ENCODE measurements at regions not wholly inside any gene's neighbourhood (a gene's known extent, or its start where the extent isn't known, plus 50 kb on each side); places are given as distances from the start of the nearest gene placed in this dataset.

- Histone ChIP-seq H3K4me3 (no peak overlapping the region), H3K36me3 (no peaks in the 10 kb centered on the region), H3K27me3 (no peaks in the 10 kb centered on the region; the same call in 1 of the 2 replicates)
Measured at GRCh38 chr3:180820400-180820799, 92.1 kb upstream of the FXR1 start.

GRCh38 chr3:180825964-180826363 lies 86.5 kb upstream of the FXR1 start:
- Histone ChIP-seq H3K36me3 (no peaks in the 10 kb centered on the region), H3K27me3 (no peaks in the 10 kb centered on the region), H3K4me3 (no peak overlapping the region), H3K9me3 (no peaks in the 10 kb centered on the region)
- DNase-seq: no peak

More at GRCh38 chr3:180820400-180820799, 92.1 kb upstream of the FXR1 start:
- H3K9me3 ChIP-seq: no peaks in the 10 kb centered on the region
- DNase-seq: no peak

DNA sequence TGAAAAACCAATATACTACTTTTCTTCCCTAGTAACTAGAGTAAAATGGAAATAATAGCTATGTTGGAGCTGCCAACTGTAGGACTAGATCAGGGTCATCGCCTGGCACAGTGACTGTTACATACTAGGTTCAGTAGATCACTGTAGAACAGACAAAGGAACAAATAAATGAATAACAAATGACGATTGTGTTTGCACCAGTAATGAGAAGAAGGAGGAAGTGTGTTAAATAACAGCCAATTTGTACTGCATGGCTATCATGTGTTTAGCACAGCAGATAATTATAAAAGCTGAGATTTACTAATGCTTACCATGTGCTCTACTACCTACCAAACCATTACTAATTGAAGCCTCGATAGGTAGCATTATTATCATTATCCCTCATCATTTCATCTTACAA lies 85.3 kb upstream of the FXR1 start:
- H3K36me3 ChIP-seq: no peaks in the 10 kb centered on the region
- no peak for DNase-seq
- no peaks in the 10 kb centered on the region for H3K27me3 ChIP-seq
- no peaks in the 10 kb centered on the region for H3K9me3 ChIP-seq
- no peak overlapping the region for H3K4me3 ChIP-seq

GRCh38 chr3:180828001-180828720 lies 84.3 kb upstream of the FXR1 start:
- no peak for DNase-seq

GRCh38 chr3:180828723-180829408 lies 83.6 kb upstream of the FXR1 start:
- Histone ChIP-seq H3K27me3 (no peaks in the 10 kb centered on the region), H3K36me3 (no peaks in the 10 kb centered on the region), H3K9me3 (no peaks in the 10 kb centered on the region), H3K4me3 (no peak overlapping the region)
- DNase-seq: no peak

More at GRCh38 chr3:180828001-180828720, 84.3 kb upstream of the FXR1 start:
- H3K9me3 ChIP-seq: no peaks in the 10 kb centered on the region
- no peaks in the 10 kb centered on the region for H3K27me3 ChIP-seq
- H3K36me3 ChIP-seq: no peaks in the 10 kb centered on the region
- no peak overlapping the region for H3K4me3 ChIP-seq

- Histone ChIP-seq H3K36me3 (no peaks in the 10 kb centered on the region), H3K9me3 (no peaks in the 10 kb centered on the region), H3K27me3 (no peaks in the 10 kb centered on the region), H3K4me3 (no peak overlapping the region)
- DNase-seq: no peak
Measured at GRCh38 chr3:180829409-180830405, 82.8 kb upstream of the FXR1 start.

- H3K9me3 ChIP-seq: no peaks in the 10 kb centered on the region
- no peak overlapping the region for H3K4me3 ChIP-seq
- H3K27me3 ChIP-seq: no peaks in the 10 kb centered on the region
- H3K36me3 ChIP-seq: no peaks in the 10 kb centered on the region
- DNase-seq: no peak
Measured at GRCh38 chr3:180835501-180835900, 77.0 kb upstream of the FXR1 start.

DNA sequence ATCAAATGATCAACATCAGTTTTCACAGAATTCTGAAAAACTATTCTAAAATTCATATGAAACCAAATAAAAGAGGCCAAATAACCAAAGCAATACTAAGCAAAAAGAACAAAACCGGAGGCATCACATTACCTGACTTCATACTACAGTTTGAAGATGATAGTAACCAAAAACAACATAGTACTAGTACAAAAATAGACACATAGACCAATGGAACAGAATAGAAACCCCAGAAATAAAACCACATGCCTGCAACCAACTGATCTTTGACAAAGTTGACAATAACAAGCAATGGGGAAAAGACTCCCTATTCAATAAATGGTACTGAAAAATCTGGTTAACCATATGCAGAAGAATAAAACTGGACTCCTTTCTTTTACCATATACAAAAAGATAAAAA lies 75.7 kb upstream of the FXR1 start:
- H3K36me3 ChIP-seq: no peaks in the 10 kb centered on the region
- no peaks in the 10 kb centered on the region for H3K27me3 ChIP-seq
- no peaks in the 10 kb centered on the region for H3K9me3 ChIP-seq
- DNase-seq: no peak
- no peak overlapping the region for H3K4me3 ChIP-seq

DNA sequence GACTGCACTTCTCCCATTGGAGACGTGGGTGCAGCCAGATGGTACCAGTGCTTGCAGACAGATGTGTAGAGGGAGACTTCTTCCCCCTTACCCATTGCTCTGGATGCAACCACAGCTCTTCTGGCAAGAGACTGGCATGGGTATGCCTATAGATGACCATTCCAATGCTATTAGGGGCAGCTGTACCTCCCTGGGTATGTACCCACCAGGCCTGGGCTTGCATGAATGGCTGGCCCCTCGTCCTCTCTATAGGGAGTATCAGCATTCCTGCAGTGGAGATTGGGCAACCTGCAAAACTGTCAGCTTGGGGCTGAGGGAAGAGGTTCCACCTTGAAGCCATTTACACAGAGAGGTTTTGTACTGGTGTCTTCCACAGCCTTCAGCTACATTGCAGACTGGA lies 57.6 kb upstream of the FXR1 start:
- no peak overlapping the region for H3K4me3 ChIP-seq
- no peaks in the 10 kb centered on the region for H3K36me3 ChIP-seq
- H3K27me3 ChIP-seq: peaks cover 3% of the 10 kb centered on the region; the same call in 1 of the 2 replicates
- no peaks in the 10 kb centered on the region for H3K9me3 ChIP-seq
- DNase-seq: no peak

DNA sequence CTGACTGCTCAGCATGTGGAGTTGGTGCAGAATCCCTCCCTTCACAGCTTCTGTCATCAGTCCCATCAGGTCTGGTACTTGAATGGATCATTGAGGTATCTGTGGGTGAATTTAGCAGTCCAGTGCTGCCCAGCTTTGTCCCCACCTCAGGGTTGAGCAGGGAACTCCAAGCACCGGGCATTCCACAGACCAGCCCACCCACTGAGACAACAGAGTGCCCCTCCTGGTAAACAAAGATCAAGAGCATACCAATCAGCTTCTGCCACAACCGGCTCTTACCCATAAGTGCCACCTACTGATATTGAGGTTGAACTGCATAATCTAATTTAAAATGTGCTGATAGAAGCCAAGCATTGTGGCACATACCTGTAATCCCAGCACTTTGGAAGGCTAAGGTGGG lies 57.1 kb upstream of the FXR1 start:
- DNase-seq: peak; percentile 6
- Histone ChIP-seq H3K27me3 (peaks cover 3% of the 10 kb centered on the region; the same call in 1 of the 2 replicates), H3K9me3 (no peaks in the 10 kb centered on the region), H3K4me3 (no peak overlapping the region), H3K36me3 (no peaks in the 10 kb centered on the region)

DNA sequence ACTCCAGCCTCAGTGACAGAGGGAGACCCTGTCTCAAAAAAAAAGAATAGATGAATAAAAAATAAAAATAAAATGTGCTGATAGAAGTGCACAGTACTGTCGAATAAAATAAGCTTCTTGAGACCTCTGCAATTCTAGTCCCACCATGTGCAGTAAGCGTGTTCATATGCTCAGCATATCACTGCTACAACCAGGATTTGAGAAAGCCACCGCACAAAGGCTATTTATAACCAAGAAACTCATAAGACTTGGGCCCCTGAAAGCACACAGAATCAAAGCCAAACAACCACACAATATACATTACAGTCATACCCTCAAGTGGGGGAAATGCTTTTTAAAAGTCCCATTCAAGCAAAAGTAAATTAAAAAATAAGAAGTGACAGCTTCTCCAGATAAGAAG lies 56.5 kb upstream of the FXR1 start:
- no peak overlapping the region for H3K4me3 ChIP-seq
- no peaks in the 10 kb centered on the region for H3K9me3 ChIP-seq
- DNase-seq: no peak
- peaks cover 5% of the 10 kb centered on the region; the same call in 1 of the 2 replicates for H3K27me3 ChIP-seq
- no peaks in the 10 kb centered on the region for H3K36me3 ChIP-seq

- H3K4me3 ChIP-seq: no peak overlapping the region
- H3K9me3 ChIP-seq: no peaks in the 10 kb centered on the region
- DNase-seq: no peak
- H3K27me3 ChIP-seq: peaks cover 5% of the 10 kb centered on the region; the same call in 1 of the 2 replicates
- no peaks in the 10 kb centered on the region for H3K36me3 ChIP-seq
Measured at GRCh38 chr3:180860180-180860858, 52.2 kb upstream of the FXR1 start.

Data from MG63 (cell line).